H1 (cell line): ENCODE measurements at regions not wholly inside any gene's neighbourhood (a gene's known extent, or its start where the extent isn't known, plus 50 kb on each side); places are given as distances from the start of the nearest gene placed in this dataset.

Experiments used
- CTCF ChIA-PET: fragments of 300-600 bp; sonication (Branson Sonifier 250); formaldehyde crosslinking; loops from one replicate; lab custom pipeline; 2021; ENCODE audit not compliant: partially characterized antibody; lab: Charles Lee
- POLR2A ChIA-PET: fragments of 300-600 bp; sonication (Branson Sonifier 250); formaldehyde crosslinking; loops from one replicate; lab custom pipeline; 2021; ENCODE audit warnings: inconsistent platforms; ENCODE audit not compliant: partially characterized antibody; lab: Charles Lee
- DNase-seq, 2 experiments: peaks; one replicate each; pipeline versions ENCODE4 v3.0.0 to v3.0.0-alpha.2; 2010 to 2022; ENCODE audit warnings: low spot score in 2 of 2, low read depth in 1 of 2, mixed read lengths in 1 of 2
- FAIRE-seq: peaks from 2 replicates; lab custom pipeline; 2011; peaks lifted over from hg19 to GRCh38; lab: Jason Lieb, UNC
- H2AFZ ChIP-seq: 2 replicates; pipeline ENCODE4 v1.8.1; 2012; ENCODE audit warnings: low read length, inconsistent platforms
- H2AK5ac ChIP-seq: 2 replicates; pipeline ENCODE4 v1.6.1; 2013; ENCODE audit warnings: low read depth, low read length
- H2BK120ac ChIP-seq: replicated peaks from 2 replicates; pipeline ENCODE3; 2013; ENCODE audit warnings: low read depth, low read length, inconsistent platforms
- H2BK12ac ChIP-seq: 2 replicates; pipeline ENCODE4 v1.6.1; 2013; ENCODE audit warnings: low read depth, low read length
- H2BK15ac ChIP-seq: 2 replicates; pipeline ENCODE4 v1.6.1; 2013; ENCODE audit warnings: low read length
- H2BK20ac ChIP-seq: 2 replicates; pipeline ENCODE4 v1.6.1; 2013; ENCODE audit warnings: low read length
- H2BK5ac ChIP-seq: 2 replicates; pipeline ENCODE4 v1.6.1; 2013; ENCODE audit warnings: low read depth, low read length
- H3K14ac ChIP-seq: 2 replicates; pipeline ENCODE4 v1.6.1; 2013; ENCODE audit warnings: inconsistent platforms; ENCODE audit not compliant: insufficient read length
- H3K18ac ChIP-seq: 2 replicates; pipeline ENCODE4 v1.6.1; 2013; ENCODE audit warnings: low read length; ENCODE audit errors: extremely low read depth
- H3K23ac ChIP-seq: 2 replicates; pipeline ENCODE4 v1.6.1; 2013; ENCODE audit warnings: inconsistent platforms; ENCODE audit not compliant: insufficient read length
- H3K23me2 ChIP-seq: 2 replicates; pipeline ENCODE4 v1.6.1; 2013; ENCODE audit warnings: low read depth, low read length
- H3K27ac ChIP-seq: 2 replicates; pipeline ENCODE4 v1.6.1; 2011; ENCODE audit warnings: low read depth, low read length, inconsistent platforms
- H3K27me3 ChIP-seq, 4 experiments: replicated peaks in 1 of 4; 1 replicate in 1 of 4; 2 replicates in 3 of 4; pipeline versions ENCODE4 v1.6.1 to v1.8.1; 2011 to 2013; ENCODE audit warnings: low read length in 3 of 4, mild to moderate bottlenecking in 3 of 4, inconsistent platforms in 2 of 4, mixed read lengths in 2 of 4, moderate library complexity in 1 of 4; ENCODE audit not compliant: control insufficient read depth in 3 of 4, insufficient read depth in 3 of 4; ENCODE audit errors: extremely low read depth in 1 of 4
- H3K36me3 ChIP-seq, 4 experiments: 2 replicates each; pipeline versions ENCODE4 v1.6.1 to v1.8.1; 2011 to 2013; ENCODE audit warnings: mild to moderate bottlenecking in 4 of 4, low read length in 3 of 4, moderate library complexity in 2 of 4, control low read depth in 1 of 4, inconsistent platforms in 1 of 4; ENCODE audit not compliant: insufficient read depth in 4 of 4, control insufficient read depth in 2 of 4
- H3K4ac ChIP-seq: replicated peaks from 2 replicates; pipeline ENCODE3; 2013; ENCODE audit warnings: low read length, low read depth, mixed read lengths, inconsistent platforms; ENCODE audit not compliant: insufficient read length
- H3K4me1 ChIP-seq, 4 experiments: replicated peaks in 1 of 4; 1 replicate in 1 of 4; 2 replicates in 3 of 4; pipeline versions ENCODE4 v1.6.1 to v1.8.1; 2011 to 2013; ENCODE audit warnings: low read length in 3 of 4, inconsistent platforms in 2 of 4, mixed read lengths in 1 of 4; ENCODE audit not compliant: insufficient read depth in 4 of 4, control insufficient read depth in 3 of 4
- H3K4me2 ChIP-seq, 2 experiments: 2 replicates each; pipeline versions ENCODE4 v1.6.1 to v1.8.1; 2011 to 2013; ENCODE audit warnings: low read depth in 2 of 2, low read length in 2 of 2, control low read depth in 1 of 2, inconsistent platforms in 1 of 2, mild to moderate bottlenecking in 1 of 2; ENCODE audit not compliant: insufficient read depth in 1 of 2
- H3K4me3 ChIP-seq, 4 experiments: fragments of 200-600, 300-600 bp in 1 of 4; sonication (generic), shearing (Covaris generic), sonication (Bioruptor Twin) in 1 of 4; 2 replicates each; pipeline versions ENCODE4 v1.5.1 to v1.8.1; 2011 to 2016; ENCODE audit warnings: low read length in 4 of 4, low read depth in 3 of 4, control low read depth in 2 of 4, inconsistent platforms in 2 of 4, mild to moderate bottlenecking in 2 of 4, mixed read lengths in 1 of 4, moderate library complexity in 1 of 4; ENCODE audit not compliant: insufficient read depth in 2 of 4; ENCODE audit errors: extremely low read depth in 1 of 4
- H3K56ac ChIP-seq: replicated peaks from 2 replicates; pipeline ENCODE3; 2013; ENCODE audit warnings: low read depth, mild to moderate bottlenecking, mixed read lengths, low read length, inconsistent platforms; ENCODE audit not compliant: insufficient read length
- H3K79me1 ChIP-seq: 2 replicates; pipeline ENCODE4 v1.6.1; 2013; ENCODE audit warnings: low read depth, low read length, control low read depth
- H3K79me2 ChIP-seq, 2 experiments: 2 replicates each; pipeline versions ENCODE4 v1.6.1 to v1.8.1; 2012 to 2013; ENCODE audit warnings: low read length in 2 of 2, mild to moderate bottlenecking in 2 of 2, inconsistent platforms in 1 of 2; ENCODE audit not compliant: insufficient read depth in 2 of 2, control insufficient read depth in 1 of 2
- H3K9ac ChIP-seq, 4 experiments: replicated peaks in 1 of 4; 1 replicate in 1 of 4; 2 replicates in 3 of 4; pipeline versions ENCODE4 v1.6.1 to v1.8.1; 2011 to 2013; ENCODE audit warnings: low read depth in 3 of 4, low read length in 3 of 4, control low read depth in 2 of 4, mild to moderate bottlenecking in 2 of 4, moderate library complexity in 2 of 4, inconsistent platforms in 1 of 4; ENCODE audit errors: extremely low read depth in 1 of 4
- H3K9me3 ChIP-seq, 2 experiments: 2 replicates each; pipeline versions ENCODE4 v1.6.1 to v1.8.1; 2012 to 2013; ENCODE audit warnings: mild to moderate bottlenecking in 2 of 2, moderate library complexity in 2 of 2, control low read depth in 1 of 2, inconsistent platforms in 1 of 2, low read depth in 1 of 2, low read length in 1 of 2, mixed read lengths in 1 of 2; ENCODE audit not compliant: insufficient read depth in 2 of 2
- H4K20me1 ChIP-seq, 2 experiments: replicated peaks in 1 of 2; 2 replicates each; pipeline versions ENCODE3 to v1.8.1; 2011 to 2013; ENCODE audit warnings: inconsistent platforms in 2 of 2, low read length in 2 of 2, mild to moderate bottlenecking in 1 of 2; ENCODE audit not compliant: insufficient read depth in 2 of 2, control insufficient read depth in 1 of 2
- H4K5ac ChIP-seq: 2 replicates; pipeline ENCODE4 v1.6.1; 2013; ENCODE audit warnings: low read length, low read depth, mixed read lengths, inconsistent platforms; ENCODE audit not compliant: insufficient read length
- H4K8ac ChIP-seq: 2 replicates; pipeline ENCODE4 v1.8.0; 2013; ENCODE audit warnings: mild to moderate bottlenecking, moderate library complexity, low read length, inconsistent platforms; ENCODE audit not compliant: insufficient read depth; ENCODE audit errors: extremely low read depth
- H4K91ac ChIP-seq: replicated peaks from 2 replicates; pipeline ENCODE3; 2013; ENCODE audit warnings: low read length, mixed read lengths, inconsistent platforms; ENCODE audit not compliant: insufficient read length
- JUN ChIP-seq: IDR thresholded peaks from 2 replicates; pipeline ENCODE4 v1.6.1; 2011; ENCODE audit warnings: low read depth, mild to moderate bottlenecking, improper control_type of control experiment, low read length
- MAFK ChIP-seq: IDR thresholded peaks from 2 replicates; pipeline ENCODE4 v1.6.1; 2012; ENCODE audit warnings: low read depth, mild to moderate bottlenecking, improper control_type of control experiment, low read length
- RXRA ChIP-seq: IDR thresholded peaks from 2 replicates; pipeline ENCODE4 v1.6.1; 2011; ENCODE audit warnings: low read depth, mild to moderate bottlenecking, low read length, moderate library complexity; ENCODE audit not compliant: insufficient read depth
- TAF7 ChIP-seq: optimal IDR thresholded peaks from 2 replicates; pipeline ENCODE3; 2011; ENCODE audit warnings: low read depth, mild to moderate bottlenecking, inconsistent platforms, low read length, moderate library complexity, borderline replicate concordance
- TBP ChIP-seq: IDR thresholded peaks from 2 replicates; pipeline ENCODE4 v1.6.1; 2011; ENCODE audit warnings: low read depth, low read length, improper control_type of control experiment
- ZNF274 ChIP-seq: IDR thresholded peaks from 2 replicates; pipeline ENCODE4 v1.7.0; 2012; ENCODE audit warnings: low read length, borderline replicate concordance; ENCODE audit errors: extremely low read depth
- WGBS, 2 experiments: shearing (Covaris generic) in 1 of 2; methylation state at CpG; one replicate each; pipeline versions ENCODE4 v1.1.6 to v1.1.7; 2013 to 2015; ENCODE audit warnings: low lambda C conversion rate in 2 of 2, mixed read lengths in 2 of 2, inconsistent platforms in 1 of 2, low coverage in 1 of 2, missing lambda C conversion rate in 1 of 2; ENCODE audit not compliant: insufficient replicate concordance in 2 of 2, insufficient coverage in 1 of 2, insufficient read length in 1 of 2; ENCODE audit errors: extremely low coverage in 1 of 2, missing lambda C conversion rate in 1 of 2; 5-methylcytosine and 5-hydroxymethylcytosine counted together

DNA sequence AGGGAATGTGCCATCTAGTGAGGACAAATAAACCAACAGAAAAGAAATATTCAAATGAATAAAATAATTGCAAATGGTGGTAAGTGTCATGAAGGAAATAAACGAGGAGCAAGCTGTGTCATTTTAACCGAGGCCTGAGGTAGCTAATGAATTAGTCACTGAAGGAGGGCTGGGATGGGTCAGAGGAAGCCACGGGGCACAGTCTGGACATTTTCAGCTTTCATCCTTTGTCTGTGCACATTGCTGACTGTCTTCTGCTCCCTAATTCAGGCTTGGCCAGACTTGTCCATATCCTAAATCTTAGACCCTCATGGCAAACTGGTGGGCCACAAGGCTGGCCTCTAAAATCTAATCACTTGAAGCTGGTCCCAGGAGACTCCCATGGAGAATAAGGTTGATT lies 138.4 kb downstream of the RHOU start:
- Histone ChIP-seq H3K79me2 (no peaks in the 10 kb centered on the region), H4K20me1 (no peaks in the 10 kb centered on the region), H3K4me1 (no peaks in the 10 kb centered on the region), H3K4ac (no peak overlapping the region), H3K4me2 (no peak overlapping the region), H4K8ac (no peak overlapping the region), H4K5ac (no peak overlapping the region), H3K27ac (no peak overlapping the region), H2BK12ac (no peak overlapping the region), H3K56ac (no peak overlapping the region), H3K14ac (no peak overlapping the region), H2AFZ (no peak overlapping the region), H3K23ac (no peak overlapping the region), H2BK120ac (no peak overlapping the region), H2BK15ac (no peak overlapping the region), H4K91ac (no peak overlapping the region), H3K9ac (no peak overlapping the region), H3K36me3 (no peaks in the 10 kb centered on the region), H3K9me3 (no peaks in the 10 kb centered on the region), H3K79me1 (no peaks in the 10 kb centered on the region), H3K27me3 (no peaks in the 10 kb centered on the region), H2BK5ac (no peak overlapping the region), H2AK5ac (no peak overlapping the region), H3K23me2 (no peaks in the 10 kb centered on the region), H3K4me3 (no peak overlapping the region), H3K18ac (no peak overlapping the region), H2BK20ac (no peak overlapping the region)
- TF ChIP-seq TAF7 (no peak), JUN (no peak), RXRA (no peak), TBP (no peak), ZNF274 (no peak), MAFK (no peak)
- 90% methylated on average over 3 of the region's 3 CpGs; no CpG with 5 or more reads in 1 of the 2 experiments for whole genome bisulfite sequencing, 2 experiments
- FAIRE-seq (no peak), DNase-seq (no peak)
- POLR2A ChIA-PET, result no interaction called here
- CTCF ChIA-PET, result no interaction called here
